Right lobe of liver (tissue), 4 donors: ENCODE measurements at regions not wholly inside any gene's neighbourhood (a gene's known extent, or its start where the extent isn't known, plus 50 kb on each side); places are given as distances from the start of the nearest gene placed in this dataset.

Experiments used
- POLR2A ChIP-seq: fragments of 450-650 bp; IDR thresholded peaks from one replicate; pipeline ENCODE4 v1.6.1; 2017; ENCODE audit warnings: antibody characterized with exemption, mild to moderate bottlenecking
- TF ChIP-seq, protein P1 (sequence below), 4 donors: fragments of 200-600 bp in 3 of 4; fragments of 450-650 bp in 1 of 4; IDR thresholded peaks; one replicate each; pipeline versions ENCODE4 v1.5.1 to v1.8.0; 2016 to 2022; ENCODE audit warnings: antibody characterized with exemption in 4 of 4, mild to moderate bottlenecking in 2 of 4
- donor health status: DM: no; HTN: no; CAD: no.
- donor health status: DM: no; HTN: no; CAD: no.
- donor health status: DM: no; HTN: yes; CAD: no.

GRCh38 chr17:33403194-33403593, 110.1 kb upstream of the ASIC2 start:
- no peak for TF ChIP-seq POLR2A
- TF ChIP-seq, protein P1, sequence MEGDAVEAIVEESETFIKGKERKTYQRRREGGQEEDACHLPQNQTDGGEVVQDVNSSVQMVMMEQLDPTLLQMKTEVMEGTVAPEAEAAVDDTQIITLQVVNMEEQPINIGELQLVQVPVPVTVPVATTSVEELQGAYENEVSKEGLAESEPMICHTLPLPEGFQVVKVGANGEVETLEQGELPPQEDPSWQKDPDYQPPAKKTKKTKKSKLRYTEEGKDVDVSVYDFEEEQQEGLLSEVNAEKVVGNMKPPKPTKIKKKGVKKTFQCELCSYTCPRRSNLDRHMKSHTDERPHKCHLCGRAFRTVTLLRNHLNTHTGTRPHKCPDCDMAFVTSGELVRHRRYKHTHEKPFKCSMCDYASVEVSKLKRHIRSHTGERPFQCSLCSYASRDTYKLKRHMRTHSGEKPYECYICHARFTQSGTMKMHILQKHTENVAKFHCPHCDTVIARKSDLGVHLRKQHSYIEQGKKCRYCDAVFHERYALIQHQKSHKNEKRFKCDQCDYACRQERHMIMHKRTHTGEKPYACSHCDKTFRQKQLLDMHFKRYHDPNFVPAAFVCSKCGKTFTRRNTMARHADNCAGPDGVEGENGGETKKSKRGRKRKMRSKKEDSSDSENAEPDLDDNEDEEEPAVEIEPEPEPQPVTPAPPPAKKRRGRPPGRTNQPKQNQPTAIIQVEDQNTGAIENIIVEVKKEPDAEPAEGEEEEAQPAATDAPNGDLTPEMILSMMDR (IDR thresholded peaks at IDR 0.05), result no peak
